ENCODE measurements at regions not wholly inside any gene's neighbourhood (a gene's known extent, or its start where the extent isn't known, plus 50 kb on each side); places are given as distances from the start of the nearest gene placed in this dataset.
"Not testable (repeated sequence)": the region's sequence is repeated elsewhere in the genome, so short reads cannot be mapped to it uniquely, and the experiment has no call there.

- DNase-seq (ENCODE audit: low read depth in 2 of 2) = no peak
Measured at GRCh38 chrX:25442499-25442898, 426.7 kb upstream of the ARX start.

GRCh38 chrX:25433307-25433706, 417.5 kb upstream of the ARX start:
- DNase-seq (ENCODE audit: low read depth in 2 of 2) = no peak

- no peak for DNase-seq (ENCODE audit: low read depth in 2 of 2)
Measured at GRCh38 chrX:25432396-25432795, 416.6 kb upstream of the ARX start.

GRCh38 chrX:25427873-25428555, 412.2 kb upstream of the ARX start:
- DNase-seq (ENCODE audit: low read depth in 2 of 2) = no peak

GRCh38 chrX:25404163-25404562, 388.4 kb upstream of the ARX start:
- DNase-seq (ENCODE audit: low read depth in 2 of 2) = not testable (repeated sequence)

GRCh38 chrX:25389266-25389665, 373.5 kb upstream of the ARX start:
- DNase-seq (ENCODE audit: low read depth in 2 of 2) = no peak

GRCh38 chrX:25383196-25383595, 367.4 kb upstream of the ARX start:
- no peak for DNase-seq (ENCODE audit: low read depth in 2 of 2)

- no peak for DNase-seq (ENCODE audit: low read depth in 2 of 2)
Measured at GRCh38 chrX:25356456-25356855, 340.7 kb upstream of the ARX start.

- DNase-seq (ENCODE audit: low read depth in 2 of 2) = no peak
Measured at GRCh38 chrX:25344161-25344936, 328.6 kb upstream of the ARX start.

GRCh38 chrX:25343060-25343459, 327.3 kb upstream of the ARX start:
- no peak for DNase-seq (ENCODE audit: low read depth in 2 of 2)

- no peak for DNase-seq (ENCODE audit: low read depth in 2 of 2)
Measured at GRCh38 chrX:25337841-25338240, 322.1 kb upstream of the ARX start.

GRCh38 chrX:25300994-25301393, 285.2 kb upstream of the ARX start:
- DNase-seq (ENCODE audit: low read depth in 2 of 2) = no peak

- no peak for DNase-seq (ENCODE audit: low read depth in 2 of 2)
Measured at GRCh38 chrX:25296850-25297249, 281.1 kb upstream of the ARX start.

- DNase-seq (ENCODE audit: low read depth in 2 of 2) = no peak
Measured at GRCh38 chrX:25295466-25295865, 279.7 kb upstream of the ARX start.

GRCh38 chrX:25290132-25290531, 274.4 kb upstream of the ARX start:
- DNase-seq (ENCODE audit: low read depth in 2 of 2) = no peak

GRCh38 chrX:25288676-25289075, 272.9 kb upstream of the ARX start:
- DNase-seq (ENCODE audit: low read depth in 2 of 2) = no peak

- DNase-seq (ENCODE audit: low read depth in 2 of 2) = no peak
Measured at GRCh38 chrX:25287521-25287920, 271.8 kb upstream of the ARX start.

GRCh38 chrX:25285598-25285997, 269.8 kb upstream of the ARX start:
- no peak for DNase-seq (ENCODE audit: low read depth in 2 of 2)

GRCh38 chrX:25279510-25279909, 263.7 kb upstream of the ARX start:
- DNase-seq (ENCODE audit: low read depth in 2 of 2) = no peak

- DNase-seq (ENCODE audit: low read depth in 2 of 2) = no peak
Measured at GRCh38 chrX:25278341-25278740, 262.6 kb upstream of the ARX start.

GRCh38 chrX:25277574-25277973, 261.8 kb upstream of the ARX start:
- DNase-seq (ENCODE audit: low read depth in 2 of 2) = no peak

- DNase-seq (ENCODE audit: low read depth in 2 of 2) = no peak
Measured at GRCh38 chrX:25275159-25275558, 259.4 kb upstream of the ARX start.

GRCh38 chrX:25241461-25241860, 225.7 kb upstream of the ARX start:
- no peak for DNase-seq (ENCODE audit: low read depth in 2 of 2)

- DNase-seq (ENCODE audit: low read depth in 2 of 2) = no peak
Measured at GRCh38 chrX:25226151-25226550, 210.4 kb upstream of the ARX start.
